ENCODE measurements at regions not wholly inside any gene's neighbourhood (a gene's known extent, or its start where the extent isn't known, plus 50 kb on each side); places are given as distances from the start of the nearest gene placed in this dataset.
"Not testable (repeated sequence)": the region's sequence is repeated elsewhere in the genome, so short reads cannot be mapped to it uniquely, and the experiment has no call there.

- intact Hi-C loops (cut with micrococcal nuclease; ENCODE audit: unreplicated experiment): no loop called here
- POLR2A ChIA-PET: no interaction called here
- DNase-seq (ENCODE audit: low spot score): no peak
- Histone ChIP-seq H3K36me3 (ENCODE audit: insufficient read depth, low read length) (no peaks in the 10 kb centered on the region), H3K9me2 (ENCODE audit: insufficient read depth, low read length) (no peaks in the 10 kb centered on the region), H3K4me3 (ENCODE audit: low read depth, low read length, poor library complexity, severe bottlenecking) (no peak overlapping the region), H3K4me1 (ENCODE audit: insufficient read depth, low read length, poor library complexity, severe bottlenecking) (no peaks in the 10 kb centered on the region), H3K79me2 (ENCODE audit: insufficient read depth, low read depth, low read length) (no peaks in the 10 kb centered on the region), H4K20me1 (ENCODE audit: insufficient read depth, low read length) (no peaks in the 10 kb centered on the region), H3K4me2 (ENCODE audit: low read length) (no peak overlapping the region), H3K27ac (ENCODE audit: low read depth, low read length, poor library complexity, severe bottlenecking) (no peak overlapping the region), H2AFZ (ENCODE audit: low read length) (no peak overlapping the region), H3K9me3 (ENCODE audit: low read length) (no peaks in the 10 kb centered on the region)
- CTCF ChIA-PET (ENCODE audit: unreplicated experiment): no interaction called here
- no TSS peak for BruUV-seq (replicated peaks)
- no peak for TF ChIP-seq EZH2phosphoT487 (IDR thresholded peaks at IDR 0.05; ENCODE audit: borderline replicate concordance, low read depth, low read length)
- TF ChIP-seq CTCF (conservative IDR thresholded peaks at IDR 0.05; ENCODE audit: low read length): no peak
Measured at GRCh38 chr1:221527302-221527701, 214.6 kb downstream of the DUSP10 start.

- POLR2A ChIA-PET: no interaction called here
- no peaks in the 10 kb centered on the region for H3K9me3 ChIP-seq (ENCODE audit: low read length)
- no peak for DNase-seq (ENCODE audit: low spot score)
- H3K36me3 ChIP-seq (ENCODE audit: insufficient read depth, low read length): no peaks in the 10 kb centered on the region
- no peaks in the 10 kb centered on the region for H3K4me1 ChIP-seq (ENCODE audit: insufficient read depth, low read length, poor library complexity, severe bottlenecking)
- H3K27ac ChIP-seq (ENCODE audit: low read depth, low read length, poor library complexity, severe bottlenecking): no peak overlapping the region
- no peak overlapping the region for H2AFZ ChIP-seq (ENCODE audit: low read length)
- no peak overlapping the region for H3K4me3 ChIP-seq (ENCODE audit: low read depth, low read length, poor library complexity, severe bottlenecking)
- intact Hi-C loops (cut with micrococcal nuclease; ENCODE audit: unreplicated experiment): no loop called here
- no TSS peak for BruUV-seq (replicated peaks)
- no peak for TF ChIP-seq EZH2phosphoT487 (IDR thresholded peaks at IDR 0.05; ENCODE audit: borderline replicate concordance, low read depth, low read length)
- no peak for TF ChIP-seq CTCF (conservative IDR thresholded peaks at IDR 0.05; ENCODE audit: low read length)
- H3K9me2 ChIP-seq (ENCODE audit: insufficient read depth, low read length): no peaks in the 10 kb centered on the region
- H3K79me2 ChIP-seq (ENCODE audit: insufficient read depth, low read depth, low read length): no peaks in the 10 kb centered on the region
- no peaks in the 10 kb centered on the region for H4K20me1 ChIP-seq (ENCODE audit: insufficient read depth, low read length)
- no peak overlapping the region for H3K4me2 ChIP-seq (ENCODE audit: low read length)
- CTCF ChIA-PET (ENCODE audit: unreplicated experiment): no interaction called here
Measured at GRCh38 chr1:221527886-221528624, 213.8 kb downstream of the DUSP10 start.

- intact Hi-C loops (cut with micrococcal nuclease; ENCODE audit: unreplicated experiment); H3K4me2 ChIP-seq (ENCODE audit: low read length); H2AFZ ChIP-seq (ENCODE audit: low read length); H4K20me1 ChIP-seq (ENCODE audit: insufficient read depth, low read length); POLR2A ChIA-PET; H3K9me3 ChIP-seq (ENCODE audit: low read length); H3K9me2 ChIP-seq (ENCODE audit: insufficient read depth, low read length); DNase-seq (ENCODE audit: low spot score); H3K36me3 ChIP-seq (ENCODE audit: insufficient read depth, low read length); BruUV-seq (replicated peaks); H3K79me2 ChIP-seq (ENCODE audit: insufficient read depth, low read depth, low read length); H3K4me3 ChIP-seq (ENCODE audit: low read depth, low read length, poor library complexity, severe bottlenecking); CTCF ChIA-PET (ENCODE audit: unreplicated experiment); H3K4me1 ChIP-seq (ENCODE audit: insufficient read depth, low read length, poor library complexity, severe bottlenecking); H3K27ac ChIP-seq (ENCODE audit: low read depth, low read length, poor library complexity, severe bottlenecking): not testable (repeated sequence)
Measured at GRCh38 chr1:221530159-221530558, 211.7 kb downstream of the DUSP10 start.
